H1 (cell line): ENCODE measurements at regions not wholly inside any gene's neighbourhood (a gene's known extent, or its start where the extent isn't known, plus 50 kb on each side); places are given as distances from the start of the nearest gene placed in this dataset.

Experiments used
- CTCF ChIA-PET: fragments of 300-600 bp; sonication (Branson Sonifier 250); formaldehyde crosslinking; loops from one replicate; lab custom pipeline; 2021; ENCODE audit not compliant: partially characterized antibody; lab: Charles Lee
- POLR2A ChIA-PET: fragments of 300-600 bp; sonication (Branson Sonifier 250); formaldehyde crosslinking; loops from one replicate; lab custom pipeline; 2021; ENCODE audit warnings: inconsistent platforms; ENCODE audit not compliant: partially characterized antibody; lab: Charles Lee
- DNase-seq, 2 experiments: peaks; one replicate each; pipeline versions ENCODE4 v3.0.0 to v3.0.0-alpha.2; 2010 to 2022; ENCODE audit warnings: low spot score in 2 of 2, low read depth in 1 of 2, mixed read lengths in 1 of 2
- FAIRE-seq: peaks from 2 replicates; lab custom pipeline; 2011; peaks lifted over from hg19 to GRCh38; lab: Jason Lieb, UNC
- H2AFZ ChIP-seq: 2 replicates; pipeline ENCODE4 v1.8.1; 2012; ENCODE audit warnings: low read length, inconsistent platforms
- H2AK5ac ChIP-seq: 2 replicates; pipeline ENCODE4 v1.6.1; 2013; ENCODE audit warnings: low read depth, low read length
- H2BK120ac ChIP-seq: replicated peaks from 2 replicates; pipeline ENCODE3; 2013; ENCODE audit warnings: low read depth, low read length, inconsistent platforms
- H2BK12ac ChIP-seq: 2 replicates; pipeline ENCODE4 v1.6.1; 2013; ENCODE audit warnings: low read depth, low read length
- H2BK15ac ChIP-seq: 2 replicates; pipeline ENCODE4 v1.6.1; 2013; ENCODE audit warnings: low read length
- H2BK20ac ChIP-seq: 2 replicates; pipeline ENCODE4 v1.6.1; 2013; ENCODE audit warnings: low read length
- H2BK5ac ChIP-seq: 2 replicates; pipeline ENCODE4 v1.6.1; 2013; ENCODE audit warnings: low read depth, low read length
- H3K14ac ChIP-seq: 2 replicates; pipeline ENCODE4 v1.6.1; 2013; ENCODE audit warnings: inconsistent platforms; ENCODE audit not compliant: insufficient read length
- H3K18ac ChIP-seq: 2 replicates; pipeline ENCODE4 v1.6.1; 2013; ENCODE audit warnings: low read length; ENCODE audit errors: extremely low read depth
- H3K23ac ChIP-seq: 2 replicates; pipeline ENCODE4 v1.6.1; 2013; ENCODE audit warnings: inconsistent platforms; ENCODE audit not compliant: insufficient read length
- H3K23me2 ChIP-seq: 2 replicates; pipeline ENCODE4 v1.6.1; 2013; ENCODE audit warnings: low read depth, low read length
- H3K27ac ChIP-seq: 2 replicates; pipeline ENCODE4 v1.6.1; 2011; ENCODE audit warnings: low read depth, low read length, inconsistent platforms
- H3K27me3 ChIP-seq, 4 experiments: replicated peaks in 1 of 4; 1 replicate in 1 of 4; 2 replicates in 3 of 4; pipeline versions ENCODE4 v1.6.1 to v1.8.1; 2011 to 2013; ENCODE audit warnings: low read length in 3 of 4, mild to moderate bottlenecking in 3 of 4, inconsistent platforms in 2 of 4, mixed read lengths in 2 of 4, moderate library complexity in 1 of 4; ENCODE audit not compliant: control insufficient read depth in 3 of 4, insufficient read depth in 3 of 4; ENCODE audit errors: extremely low read depth in 1 of 4
- H3K36me3 ChIP-seq, 4 experiments: 2 replicates each; pipeline versions ENCODE4 v1.6.1 to v1.8.1; 2011 to 2013; ENCODE audit warnings: mild to moderate bottlenecking in 4 of 4, low read length in 3 of 4, moderate library complexity in 2 of 4, control low read depth in 1 of 4, inconsistent platforms in 1 of 4; ENCODE audit not compliant: insufficient read depth in 4 of 4, control insufficient read depth in 2 of 4
- H3K4ac ChIP-seq: replicated peaks from 2 replicates; pipeline ENCODE3; 2013; ENCODE audit warnings: low read length, low read depth, mixed read lengths, inconsistent platforms; ENCODE audit not compliant: insufficient read length
- H3K4me1 ChIP-seq, 4 experiments: replicated peaks in 1 of 4; 1 replicate in 1 of 4; 2 replicates in 3 of 4; pipeline versions ENCODE4 v1.6.1 to v1.8.1; 2011 to 2013; ENCODE audit warnings: low read length in 3 of 4, inconsistent platforms in 2 of 4, mixed read lengths in 1 of 4; ENCODE audit not compliant: insufficient read depth in 4 of 4, control insufficient read depth in 3 of 4
- H3K4me2 ChIP-seq, 2 experiments: 2 replicates each; pipeline versions ENCODE4 v1.6.1 to v1.8.1; 2011 to 2013; ENCODE audit warnings: low read depth in 2 of 2, low read length in 2 of 2, control low read depth in 1 of 2, inconsistent platforms in 1 of 2, mild to moderate bottlenecking in 1 of 2; ENCODE audit not compliant: insufficient read depth in 1 of 2
- H3K4me3 ChIP-seq, 4 experiments: fragments of 200-600, 300-600 bp in 1 of 4; sonication (generic), shearing (Covaris generic), sonication (Bioruptor Twin) in 1 of 4; 2 replicates each; pipeline versions ENCODE4 v1.5.1 to v1.8.1; 2011 to 2016; ENCODE audit warnings: low read length in 4 of 4, low read depth in 3 of 4, control low read depth in 2 of 4, inconsistent platforms in 2 of 4, mild to moderate bottlenecking in 2 of 4, mixed read lengths in 1 of 4, moderate library complexity in 1 of 4; ENCODE audit not compliant: insufficient read depth in 2 of 4; ENCODE audit errors: extremely low read depth in 1 of 4
- H3K56ac ChIP-seq: replicated peaks from 2 replicates; pipeline ENCODE3; 2013; ENCODE audit warnings: low read depth, mild to moderate bottlenecking, mixed read lengths, low read length, inconsistent platforms; ENCODE audit not compliant: insufficient read length
- H3K79me1 ChIP-seq: 2 replicates; pipeline ENCODE4 v1.6.1; 2013; ENCODE audit warnings: low read depth, low read length, control low read depth
- H3K79me2 ChIP-seq, 2 experiments: 2 replicates each; pipeline versions ENCODE4 v1.6.1 to v1.8.1; 2012 to 2013; ENCODE audit warnings: low read length in 2 of 2, mild to moderate bottlenecking in 2 of 2, inconsistent platforms in 1 of 2; ENCODE audit not compliant: insufficient read depth in 2 of 2, control insufficient read depth in 1 of 2
- H3K9ac ChIP-seq, 4 experiments: replicated peaks in 1 of 4; 1 replicate in 1 of 4; 2 replicates in 3 of 4; pipeline versions ENCODE4 v1.6.1 to v1.8.1; 2011 to 2013; ENCODE audit warnings: low read depth in 3 of 4, low read length in 3 of 4, control low read depth in 2 of 4, mild to moderate bottlenecking in 2 of 4, moderate library complexity in 2 of 4, inconsistent platforms in 1 of 4; ENCODE audit errors: extremely low read depth in 1 of 4
- H3K9me3 ChIP-seq, 2 experiments: 2 replicates each; pipeline versions ENCODE4 v1.6.1 to v1.8.1; 2012 to 2013; ENCODE audit warnings: mild to moderate bottlenecking in 2 of 2, moderate library complexity in 2 of 2, control low read depth in 1 of 2, inconsistent platforms in 1 of 2, low read depth in 1 of 2, low read length in 1 of 2, mixed read lengths in 1 of 2; ENCODE audit not compliant: insufficient read depth in 2 of 2
- H4K20me1 ChIP-seq, 2 experiments: replicated peaks in 1 of 2; 2 replicates each; pipeline versions ENCODE3 to v1.8.1; 2011 to 2013; ENCODE audit warnings: inconsistent platforms in 2 of 2, low read length in 2 of 2, mild to moderate bottlenecking in 1 of 2; ENCODE audit not compliant: insufficient read depth in 2 of 2, control insufficient read depth in 1 of 2
- H4K5ac ChIP-seq: 2 replicates; pipeline ENCODE4 v1.6.1; 2013; ENCODE audit warnings: low read length, low read depth, mixed read lengths, inconsistent platforms; ENCODE audit not compliant: insufficient read length
- H4K8ac ChIP-seq: 2 replicates; pipeline ENCODE4 v1.8.0; 2013; ENCODE audit warnings: mild to moderate bottlenecking, moderate library complexity, low read length, inconsistent platforms; ENCODE audit not compliant: insufficient read depth; ENCODE audit errors: extremely low read depth
- H4K91ac ChIP-seq: replicated peaks from 2 replicates; pipeline ENCODE3; 2013; ENCODE audit warnings: low read length, mixed read lengths, inconsistent platforms; ENCODE audit not compliant: insufficient read length
- CHD7 ChIP-seq: fragments of 300-600 bp; sonication (generic); IDR thresholded peaks from 2 replicates; pipeline ENCODE4 v1.7.1; 2012; ENCODE audit warnings: low read length, moderate library complexity, mild to moderate bottlenecking, inconsistent platforms; ENCODE audit not compliant: insufficient replicate concordance
- WGBS, 2 experiments: shearing (Covaris generic) in 1 of 2; methylation state at CpG; one replicate each; pipeline versions ENCODE4 v1.1.6 to v1.1.7; 2013 to 2015; ENCODE audit warnings: low lambda C conversion rate in 2 of 2, mixed read lengths in 2 of 2, inconsistent platforms in 1 of 2, low coverage in 1 of 2, missing lambda C conversion rate in 1 of 2; ENCODE audit not compliant: insufficient replicate concordance in 2 of 2, insufficient coverage in 1 of 2, insufficient read length in 1 of 2; ENCODE audit errors: extremely low coverage in 1 of 2, missing lambda C conversion rate in 1 of 2; 5-methylcytosine and 5-hydroxymethylcytosine counted together

DNA sequence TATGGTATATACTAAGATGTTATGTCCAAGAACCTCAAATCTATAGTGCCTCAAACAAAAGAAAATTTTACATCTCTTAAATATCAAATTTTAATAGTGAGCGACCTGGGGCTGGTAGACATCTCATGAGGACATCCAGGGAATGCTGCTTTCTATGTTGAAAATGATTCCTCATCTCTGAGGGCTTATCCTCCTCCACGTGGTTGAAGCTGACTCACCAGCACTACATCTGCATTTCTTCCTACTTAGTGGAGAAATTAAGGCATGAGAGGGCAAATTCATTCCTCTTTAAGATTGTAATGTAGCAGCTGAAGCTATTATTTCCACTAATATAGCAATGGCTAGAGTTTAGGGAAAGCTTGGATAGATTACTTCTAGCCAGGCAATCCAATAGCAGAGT is 529.5 kb downstream of the COL11A1 start:
- Histone ChIP-seq H3K18ac (no peak overlapping the region), H3K14ac (no peak overlapping the region), H3K9ac (no peak overlapping the region), H4K8ac (no peak overlapping the region), H3K4me2 (no peak overlapping the region), H3K79me2 (no peaks in the 10 kb centered on the region), H3K4me3 (no peak overlapping the region), H4K91ac (no peak overlapping the region), H2AK5ac (no peak overlapping the region), H3K27ac (no peak overlapping the region), H2BK20ac (no peak overlapping the region), H3K27me3 (no peaks in the 10 kb centered on the region), H3K79me1 (no peaks in the 10 kb centered on the region), H2BK5ac (no peak overlapping the region), H2AFZ (no peak overlapping the region), H3K23me2 (no peaks in the 10 kb centered on the region), H2BK120ac (no peak overlapping the region), H2BK15ac (no peak overlapping the region), H3K4me1 (no peaks in the 10 kb centered on the region), H3K36me3 (no peaks in the 10 kb centered on the region), H2BK12ac (no peak overlapping the region), H3K23ac (no peak overlapping the region), H3K56ac (no peak overlapping the region), H4K5ac (no peak overlapping the region), H3K4ac (no peak overlapping the region), H4K20me1 (no peaks in the 10 kb centered on the region), H3K9me3 (no peaks in the 10 kb centered on the region)
- POLR2A ChIA-PET: no interaction called here
- WGBS, 2 experiments: 94% methylated on average over 2 of the region's 2 CpGs; no CpG with 5 or more reads in 1 of the 2 experiments
- FAIRE-seq: no peak
- DNase-seq: no peak
- CTCF ChIA-PET: no interaction called here
- no peak for TF ChIP-seq CHD7
